Activated naive CD8-positive, alpha-beta T cell treated with anti-CD3 and anti-CD28 coated beads, Interleukin-2, amount 10 ng/mL, durations not matched to agents 7 days and 5 days (primary cell): ENCODE measurements at regions not wholly inside any gene's neighbourhood (a gene's known extent, or its start where the extent isn't known, plus 50 kb on each side); places are given as distances from the start of the nearest gene placed in this dataset.

Experiments
- ATAC-seq: fragments of 150-1000 bp; cut with Tn5 transposase; one replicate; pipeline ENCODE4 v1.10.0; 2021; ENCODE audit warnings: low read depth, moderate library complexity
- POLR2A ChIA-PET: fragments of 350-600 bp; sonication (Branson Sonifier 250); formaldehyde crosslinking; loops from one replicate; lab custom pipeline; 2021; ENCODE audit warnings: antibody characterized with exemption; lab: Charles Lee
- DNase-seq: peaks from one replicate; pipeline ENCODE4 v3.0.0; 2021
- H3K27ac Mint-ChIP-seq: one replicate; pipeline ENCODE4 v1.8.0; 2022; ENCODE audit warnings: mild to moderate bottlenecking, mixed read lengths
- H3K27me3 Mint-ChIP-seq: one replicate; pipeline ENCODE4 v1.8.0; 2022; ENCODE audit warnings: mild to moderate bottlenecking, moderate library complexity, mixed read lengths
- H3K36me3 Mint-ChIP-seq: one replicate; pipeline ENCODE4 v1.8.0; 2021; ENCODE audit warnings: mild to moderate bottlenecking, mixed read lengths
- H3K4me1 Mint-ChIP-seq: one replicate; pipeline ENCODE4 v1.8.0; 2021; ENCODE audit warnings: mixed read lengths
- H3K4me3 Mint-ChIP-seq: one replicate; pipeline ENCODE4 v1.8.0; 2022; ENCODE audit warnings: mild to moderate bottlenecking, moderate library complexity, mixed read lengths
- H3K9me3 Mint-ChIP-seq: one replicate; pipeline ENCODE4 v1.8.0; 2021; ENCODE audit warnings: mixed read lengths

GRCh38 chr10:57955076-57955475, 312.6 kb downstream of the IPMK start:
- Mint-ChIP-seq H3K4me3 (no peak overlapping the region), H3K27me3 (no peaks in the 10 kb centered on the region), H3K9me3 (no peaks in the 10 kb centered on the region), H3K27ac (no peak overlapping the region), H3K36me3 (no peaks in the 10 kb centered on the region), H3K4me1 (no peaks in the 10 kb centered on the region)
- DNase-seq (no peak), ATAC-seq (no peak)
- POLR2A ChIA-PET = no interaction called here

DNA sequence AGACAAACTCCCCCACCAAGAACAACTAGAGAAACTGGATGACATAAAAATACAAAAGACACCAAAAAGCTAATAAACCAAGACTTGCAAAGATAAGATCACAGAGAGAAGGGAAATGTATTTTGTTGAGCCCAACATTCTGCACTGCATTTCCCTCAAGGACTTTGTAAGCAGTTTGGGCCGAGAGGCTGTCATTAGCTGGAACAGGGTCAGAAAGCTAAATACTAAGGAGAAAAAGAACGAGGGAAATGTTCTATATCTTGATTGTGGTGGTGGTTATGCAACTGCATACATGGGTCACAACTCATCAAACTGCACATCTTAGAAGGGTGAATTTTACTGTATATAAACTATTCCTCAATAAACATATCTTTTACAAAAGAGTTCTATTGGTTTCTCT, 315.0 kb downstream of the IPMK start:
- DNase-seq = no peak
- no peaks in the 10 kb centered on the region for H3K27me3 Mint-ChIP-seq
- no peaks in the 10 kb centered on the region for H3K4me1 Mint-ChIP-seq
- ATAC-seq = no peak
- H3K27ac Mint-ChIP-seq = no peak overlapping the region
- H3K4me3 Mint-ChIP-seq = no peak overlapping the region
- POLR2A ChIA-PET = no interaction called here
- H3K9me3 Mint-ChIP-seq = no peaks in the 10 kb centered on the region
- no peaks in the 10 kb centered on the region for H3K36me3 Mint-ChIP-seq

- DNase-seq (no peak), ATAC-seq (no peak)
- no peaks in the 10 kb centered on the region for H3K4me1 Mint-ChIP-seq
- no peak overlapping the region for H3K4me3 Mint-ChIP-seq
- H3K27ac Mint-ChIP-seq = no peak overlapping the region
- no peaks in the 10 kb centered on the region for H3K36me3 Mint-ChIP-seq
- POLR2A ChIA-PET = no interaction called here
- no peaks in the 10 kb centered on the region for H3K9me3 Mint-ChIP-seq
- H3K27me3 Mint-ChIP-seq = no peaks in the 10 kb centered on the region
Measured at GRCh38 chr10:57950442-57950974, 317.2 kb downstream of the IPMK start.

DNA sequence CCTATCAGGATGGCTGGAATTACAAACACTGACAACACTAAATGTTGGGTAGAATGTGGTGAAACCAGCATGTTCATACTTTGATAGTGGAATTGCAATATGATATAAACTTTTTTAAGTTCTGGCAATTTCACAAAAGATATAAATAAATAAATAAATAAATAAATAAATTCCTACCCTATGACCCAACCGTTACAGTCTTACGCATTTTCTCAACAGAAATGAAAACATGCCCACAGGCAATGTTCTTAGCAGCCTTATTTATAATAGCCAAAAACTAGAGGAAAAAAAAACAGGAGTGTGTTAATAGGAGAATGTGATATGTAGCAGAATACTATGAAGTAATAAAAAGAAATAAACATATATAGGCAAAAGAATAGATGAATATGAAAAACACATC, 318.9 kb downstream of the IPMK start:
- Mint-ChIP-seq H3K36me3 (no peaks in the 10 kb centered on the region), H3K4me1 (no peaks in the 10 kb centered on the region), H3K4me3 (no peak overlapping the region), H3K27me3 (no peaks in the 10 kb centered on the region), H3K9me3 (no peaks in the 10 kb centered on the region), H3K27ac (no peak overlapping the region)
- POLR2A ChIA-PET = no interaction called here
- no peak for DNase-seq
- ATAC-seq = no peak

- H3K4me3 Mint-ChIP-seq = no peak overlapping the region
- H3K4me1 Mint-ChIP-seq = no peaks in the 10 kb centered on the region
- POLR2A ChIA-PET = no interaction called here
- H3K27ac Mint-ChIP-seq = no peak overlapping the region
- DNase-seq (no peak), ATAC-seq (no peak)
- H3K9me3 Mint-ChIP-seq = no peaks in the 10 kb centered on the region
- no peaks in the 10 kb centered on the region for H3K36me3 Mint-ChIP-seq
- no peaks in the 10 kb centered on the region for H3K27me3 Mint-ChIP-seq
Measured at GRCh38 chr10:57946833-57947232, 320.9 kb downstream of the IPMK start.

GRCh38 chr10:57943701-57944100, 324.0 kb downstream of the IPMK start:
- Mint-ChIP-seq H3K9me3 (no peaks in the 10 kb centered on the region), H3K4me3 (no peak overlapping the region), H3K27me3 (no peaks in the 10 kb centered on the region), H3K27ac (no peak overlapping the region), H3K36me3 (no peaks in the 10 kb centered on the region), H3K4me1 (no peaks in the 10 kb centered on the region)
- no peak for DNase-seq
- no peak for ATAC-seq
- POLR2A ChIA-PET = no interaction called here

DNA sequence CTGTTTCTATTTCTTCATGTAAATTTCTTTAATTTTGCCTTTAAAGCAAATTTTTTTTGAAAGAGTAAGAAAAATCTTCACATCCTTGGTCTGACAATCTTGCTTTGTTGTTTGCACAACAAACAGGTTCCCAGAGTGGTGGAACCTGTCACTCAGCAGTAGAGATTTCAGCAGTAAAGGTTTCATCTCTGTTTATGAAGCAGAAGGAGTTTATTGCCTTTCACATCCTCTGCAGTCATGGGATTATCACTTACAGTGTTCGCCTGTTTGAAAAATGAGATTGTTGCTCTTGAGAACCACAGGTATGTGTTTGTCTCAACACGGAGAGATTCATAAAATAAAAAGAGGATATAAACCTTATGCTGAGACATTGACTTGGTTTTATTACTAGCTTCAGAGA, 342.6 kb downstream of the IPMK start:
- Mint-ChIP-seq H3K36me3 (no peaks in the 10 kb centered on the region), H3K27ac (no peak overlapping the region), H3K27me3 (peaks cover 1% of the 10 kb centered on the region), H3K4me1 (no peaks in the 10 kb centered on the region), H3K9me3 (peaks cover 2% of the 10 kb centered on the region), H3K4me3 (no peak overlapping the region)
- DNase-seq = no peak
- POLR2A ChIA-PET = no interaction called here
- no peak for ATAC-seq

DNA sequence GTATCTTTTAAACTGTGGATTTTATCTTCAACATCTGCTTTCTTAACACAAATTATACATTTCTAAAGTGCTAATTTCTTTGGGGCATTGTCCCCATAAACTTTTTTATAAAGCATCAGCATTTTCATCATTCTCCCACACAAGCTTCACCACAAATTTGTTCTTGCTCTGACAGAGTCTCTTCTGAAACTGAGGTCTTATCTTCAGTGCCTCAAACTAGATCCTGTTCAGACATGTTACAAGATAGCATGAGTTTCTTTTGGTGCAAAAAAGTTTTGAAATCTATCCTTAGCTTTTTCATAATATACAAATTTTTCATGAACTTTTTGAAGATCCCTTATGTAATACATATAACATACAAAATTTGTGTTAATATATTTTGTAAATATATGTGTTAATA, 346.6 kb downstream of the IPMK start:
- no peaks in the 10 kb centered on the region for H3K36me3 Mint-ChIP-seq
- H3K27ac Mint-ChIP-seq = no peak overlapping the region
- H3K9me3 Mint-ChIP-seq = no peaks in the 10 kb centered on the region
- ATAC-seq (no peak), DNase-seq (no peak)
- no peak overlapping the region for H3K4me3 Mint-ChIP-seq
- peaks cover 1% of the 10 kb centered on the region for H3K27me3 Mint-ChIP-seq
- POLR2A ChIA-PET = no interaction called here
- H3K4me1 Mint-ChIP-seq = no peaks in the 10 kb centered on the region

GRCh38 chr10:57919864-57920263, 347.8 kb downstream of the IPMK start:
- H3K4me3 Mint-ChIP-seq = no peak overlapping the region
- H3K36me3 Mint-ChIP-seq = no peaks in the 10 kb centered on the region
- DNase-seq = no peak
- no peak for ATAC-seq
- no peak overlapping the region for H3K27ac Mint-ChIP-seq
- H3K4me1 Mint-ChIP-seq = no peaks in the 10 kb centered on the region
- H3K9me3 Mint-ChIP-seq = no peaks in the 10 kb centered on the region
- POLR2A ChIA-PET = no interaction called here
- peaks cover 1% of the 10 kb centered on the region for H3K27me3 Mint-ChIP-seq

DNA sequence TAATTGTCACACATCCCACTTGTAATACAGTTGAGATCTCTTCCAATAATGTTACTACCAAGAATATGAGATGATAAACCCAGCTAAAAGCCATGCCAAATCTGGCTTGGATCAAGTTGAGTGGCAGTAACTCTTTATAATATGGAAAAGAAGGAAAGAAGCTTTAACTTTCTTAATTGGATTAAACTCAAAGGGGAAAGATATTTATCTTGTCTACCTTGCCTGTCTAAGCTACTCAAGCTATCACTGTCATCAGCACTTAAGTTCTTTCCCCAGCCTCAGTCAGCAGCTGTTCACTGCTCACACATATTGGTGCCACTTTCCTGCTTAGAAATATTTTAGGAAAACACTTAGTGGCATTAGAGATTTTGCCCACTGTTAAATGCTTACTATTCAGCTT, 350.7 kb downstream of the IPMK start:
- Mint-ChIP-seq H3K27ac (no peak overlapping the region), H3K27me3 (no peaks in the 10 kb centered on the region), H3K9me3 (no peaks in the 10 kb centered on the region), H3K4me1 (no peaks in the 10 kb centered on the region), H3K4me3 (no peak overlapping the region), H3K36me3 (no peaks in the 10 kb centered on the region)
- ATAC-seq = no peak
- POLR2A ChIA-PET = no interaction called here
- no peak for DNase-seq

GRCh38 chr10:57905861-57906260, 361.8 kb downstream of the IPMK start:
- DNase-seq (no peak), ATAC-seq (no peak)
- POLR2A ChIA-PET = no interaction called here
- H3K4me1 Mint-ChIP-seq = no peaks in the 10 kb centered on the region
- H3K27me3 Mint-ChIP-seq = no peaks in the 10 kb centered on the region
- no peak overlapping the region for H3K27ac Mint-ChIP-seq
- H3K36me3 Mint-ChIP-seq = no peaks in the 10 kb centered on the region
- no peaks in the 10 kb centered on the region for H3K9me3 Mint-ChIP-seq
- H3K4me3 Mint-ChIP-seq = no peak overlapping the region

GRCh38 chr10:57905010-57905409, 362.7 kb downstream of the IPMK start:
- ATAC-seq = no peak
- no peaks in the 10 kb centered on the region for H3K9me3 Mint-ChIP-seq
- no peaks in the 10 kb centered on the region for H3K36me3 Mint-ChIP-seq
- no peak overlapping the region for H3K4me3 Mint-ChIP-seq
- POLR2A ChIA-PET = no interaction called here
- DNase-seq = no peak
- no peak overlapping the region for H3K27ac Mint-ChIP-seq
- H3K27me3 Mint-ChIP-seq = no peaks in the 10 kb centered on the region
- no peaks in the 10 kb centered on the region for H3K4me1 Mint-ChIP-seq

GRCh38 chr10:57898231-57898630, 369.5 kb downstream of the IPMK start:
- POLR2A ChIA-PET = no interaction called here
- Mint-ChIP-seq H3K4me3 (no peak overlapping the region), H3K4me1 (no peaks in the 10 kb centered on the region), H3K27ac (no peak overlapping the region), H3K9me3 (no peaks in the 10 kb centered on the region), H3K36me3 (no peaks in the 10 kb centered on the region), H3K27me3 (no peaks in the 10 kb centered on the region)
- DNase-seq = no peak
- ATAC-seq = no peak

DNA sequence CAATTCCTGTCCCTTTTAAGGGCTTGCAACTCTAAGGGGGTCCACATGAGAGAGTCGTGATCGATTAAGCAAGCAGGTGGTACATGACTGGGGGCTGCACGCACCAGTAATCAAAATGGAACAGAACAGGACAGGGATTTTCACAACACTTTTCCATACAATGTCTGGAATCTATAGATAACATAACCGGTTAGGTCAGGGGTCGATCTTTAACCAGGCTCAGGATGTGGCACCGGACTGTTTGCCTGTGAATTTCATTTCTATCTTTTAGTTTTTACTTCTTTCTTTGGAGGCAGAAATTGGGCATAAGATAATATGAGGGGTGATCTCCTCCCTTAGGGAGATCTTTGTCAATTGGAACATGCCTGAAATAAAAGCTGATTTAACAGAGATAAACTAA, 370.1 kb downstream of the IPMK start:
- Mint-ChIP-seq H3K9me3 (no peaks in the 10 kb centered on the region), H3K27me3 (no peaks in the 10 kb centered on the region), H3K4me1 (no peaks in the 10 kb centered on the region), H3K27ac (no peak overlapping the region), H3K4me3 (no peak overlapping the region), H3K36me3 (no peaks in the 10 kb centered on the region)
- POLR2A ChIA-PET = no interaction called here
- DNase-seq (no peak), ATAC-seq (no peak)

DNA sequence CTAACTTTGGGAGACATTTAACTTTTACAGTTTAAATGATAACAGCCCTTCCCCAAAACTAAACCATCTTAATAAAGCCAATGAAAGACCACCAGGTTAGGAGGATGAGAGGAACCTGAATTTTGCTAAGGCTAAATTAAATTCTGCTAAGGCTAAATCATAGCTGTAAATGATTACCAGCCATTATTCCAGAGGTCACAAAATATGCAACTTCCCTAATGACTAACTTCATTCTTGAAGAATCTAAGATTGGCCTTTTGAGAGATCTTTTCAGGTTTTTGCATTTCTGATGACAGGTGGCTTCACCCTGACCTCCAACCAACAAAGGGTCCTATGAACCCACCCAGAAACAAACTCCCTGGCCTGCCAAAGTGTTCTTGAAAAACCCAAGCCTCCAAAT, 373.3 kb downstream of the IPMK start:
- no peak for DNase-seq
- Mint-ChIP-seq H3K36me3 (no peaks in the 10 kb centered on the region), H3K27me3 (no peaks in the 10 kb centered on the region), H3K9me3 (no peaks in the 10 kb centered on the region), H3K4me1 (no peaks in the 10 kb centered on the region), H3K4me3 (no peak overlapping the region), H3K27ac (no peak overlapping the region)
- POLR2A ChIA-PET = no interaction called here
- no peak for ATAC-seq
